ENCODE measurements at regions not wholly inside any gene's neighbourhood (a gene's known extent, or its start where the extent isn't known, plus 50 kb on each side); places are given as distances from the start of the nearest gene placed in this dataset.

- no peak for TF ChIP-seq CTCF (IDR thresholded peaks at IDR 0.05; ENCODE audit: insufficient read depth, low read length, missing control alignments)
- POLR2A ChIA-PET, result no interaction called here
Measured at GRCh38 chr1:60764489-60764888, 317.9 kb upstream of the NFIA start.

GRCh38 chr1:60763741-60764140 lies 318.6 kb upstream of the NFIA start:
- CTCF ChIA-PET, result interaction anchor here (1.4 to 1.5 kb wide), 2 partner anchors 480 to 675 kb away, joined by 4 read pairs; no protein-coding TSS in a partner anchor
- POLR2A ChIA-PET, result no interaction called here
- no peak for DNase-seq (ENCODE audit: low read depth, low spot score)
- no peak for TF ChIP-seq CTCF (IDR thresholded peaks at IDR 0.05; ENCODE audit: insufficient read depth, low read length, missing control alignments)
- H3K4me3 ChIP-seq (ENCODE audit: low read depth, low read length), result no peak overlapping the region

More at GRCh38 chr1:60764489-60764888, 317.9 kb upstream of the NFIA start:
- CTCF ChIA-PET, result interaction anchor here (0.7 to 1.6 kb wide), 6 partner anchors 16 to 793 kb away, joined by 3 to 8 read pairs (median 4); no protein-coding TSS in a partner anchor
- no peak overlapping the region for H3K4me3 ChIP-seq (ENCODE audit: low read depth, low read length)
- no peak for DNase-seq (ENCODE audit: low read depth, low spot score)

GRCh38 chr1:60762911-60763310 lies 319.4 kb upstream of the NFIA start:
- no peak for TF ChIP-seq CTCF (IDR thresholded peaks at IDR 0.05; ENCODE audit: insufficient read depth, low read length, missing control alignments)
- no peak overlapping the region for H3K4me3 ChIP-seq (ENCODE audit: low read depth, low read length)
- ChIA-PET CTCF (no interaction called here), POLR2A (no interaction called here)
- no peak for DNase-seq (ENCODE audit: low read depth, low spot score)

- DNase-seq (ENCODE audit: low read depth, low spot score), result no peak
- CTCF ChIA-PET, result no interaction called here
- POLR2A ChIA-PET, result no interaction called here
- H3K4me3 ChIP-seq (ENCODE audit: low read depth, low read length), result no peak overlapping the region
- no peak for TF ChIP-seq CTCF (IDR thresholded peaks at IDR 0.05; ENCODE audit: insufficient read depth, low read length, missing control alignments)
Measured at GRCh38 chr1:60762176-60762575, 320.2 kb upstream of the NFIA start.

- TF ChIP-seq CTCF (IDR thresholded peaks at IDR 0.05; ENCODE audit: insufficient read depth, low read length, missing control alignments), result no peak
- ChIA-PET POLR2A (no interaction called here), CTCF (no interaction called here)
- H3K4me3 ChIP-seq (ENCODE audit: low read depth, low read length), result no peak overlapping the region
- no peak for DNase-seq (ENCODE audit: low read depth, low spot score)
Measured at GRCh38 chr1:60759291-60759690, 323.1 kb upstream of the NFIA start.

- no peak for TF ChIP-seq CTCF (IDR thresholded peaks at IDR 0.05; ENCODE audit: insufficient read depth, low read length, missing control alignments)
- no peak overlapping the region for H3K4me3 ChIP-seq (ENCODE audit: low read depth, low read length)
- ChIA-PET CTCF (no interaction called here), POLR2A (no interaction called here)
- no peak for DNase-seq (ENCODE audit: low read depth, low spot score)
Measured at GRCh38 chr1:60757485-60757884, 324.9 kb upstream of the NFIA start.
